ENCODE measurements at regions not wholly inside any gene's neighbourhood (a gene's known extent, or its start where the extent isn't known, plus 50 kb on each side); places are given as distances from the start of the nearest gene placed in this dataset.

DNA sequence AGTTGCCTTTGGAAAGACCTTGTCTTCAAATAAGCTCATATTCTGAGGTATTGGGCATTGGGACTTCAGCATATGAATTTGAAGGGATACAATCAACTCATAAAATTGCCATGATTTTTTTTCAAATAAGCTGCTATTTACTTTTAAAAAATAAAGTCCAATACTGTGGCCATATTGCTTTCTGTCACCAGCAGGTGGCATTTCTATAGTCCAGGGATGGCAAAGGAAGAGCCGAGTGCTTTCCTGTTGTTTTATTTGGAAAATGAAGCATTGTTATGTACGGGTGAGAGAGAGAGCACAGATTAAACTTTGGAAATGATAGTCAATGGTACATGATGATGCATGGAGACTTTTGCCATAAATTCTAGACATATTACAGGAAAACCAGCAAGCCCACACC, 104.1 kb upstream of the DPP6 start:
- TF ChIP-seq, protein P1, sequence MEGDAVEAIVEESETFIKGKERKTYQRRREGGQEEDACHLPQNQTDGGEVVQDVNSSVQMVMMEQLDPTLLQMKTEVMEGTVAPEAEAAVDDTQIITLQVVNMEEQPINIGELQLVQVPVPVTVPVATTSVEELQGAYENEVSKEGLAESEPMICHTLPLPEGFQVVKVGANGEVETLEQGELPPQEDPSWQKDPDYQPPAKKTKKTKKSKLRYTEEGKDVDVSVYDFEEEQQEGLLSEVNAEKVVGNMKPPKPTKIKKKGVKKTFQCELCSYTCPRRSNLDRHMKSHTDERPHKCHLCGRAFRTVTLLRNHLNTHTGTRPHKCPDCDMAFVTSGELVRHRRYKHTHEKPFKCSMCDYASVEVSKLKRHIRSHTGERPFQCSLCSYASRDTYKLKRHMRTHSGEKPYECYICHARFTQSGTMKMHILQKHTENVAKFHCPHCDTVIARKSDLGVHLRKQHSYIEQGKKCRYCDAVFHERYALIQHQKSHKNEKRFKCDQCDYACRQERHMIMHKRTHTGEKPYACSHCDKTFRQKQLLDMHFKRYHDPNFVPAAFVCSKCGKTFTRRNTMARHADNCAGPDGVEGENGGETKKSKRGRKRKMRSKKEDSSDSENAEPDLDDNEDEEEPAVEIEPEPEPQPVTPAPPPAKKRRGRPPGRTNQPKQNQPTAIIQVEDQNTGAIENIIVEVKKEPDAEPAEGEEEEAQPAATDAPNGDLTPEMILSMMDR (IDR thresholded peaks at IDR 0.05; ENCODE audit: insufficient read depth, low read depth, low read length), result no peak
- TF ChIP-seq EZH2 (IDR thresholded peaks at IDR 0.05; ENCODE audit: insufficient read depth, low read length), result no peak
